ENCODE measurements at regions not wholly inside any gene's neighbourhood (a gene's known extent, or its start where the extent isn't known, plus 50 kb on each side); places are given as distances from the start of the nearest gene placed in this dataset.

GRCh38 chr14:25136811-25137210 lies 86.9 kb upstream of the STXBP6 start:
- ATAC-seq (no peak), DNase-seq (ENCODE audit: low spot score in 2 of 2) (no peak)
- Mint-ChIP-seq H3K4me1 (peaks cover 9% of the 10 kb centered on the region), H3K4me3 (no peak overlapping the region), H3K27ac (no peak overlapping the region), H3K36me3 (no peaks in the 10 kb centered on the region), H3K9me3 (no peaks in the 10 kb centered on the region)

GRCh38 chr14:25134184-25134583 lies 84.2 kb upstream of the STXBP6 start:
- Mint-ChIP-seq H3K4me3 (no peak overlapping the region), H3K27ac (no peak overlapping the region), H3K9me3 (no peaks in the 10 kb centered on the region), H3K4me1 (peaks cover 9% of the 10 kb centered on the region), H3K36me3 (no peaks in the 10 kb centered on the region)
- no peak for DNase-seq (ENCODE audit: low spot score in 2 of 2)
- ATAC-seq: no peak

GRCh38 chr14:25132732-25133422 lies 82.9 kb upstream of the STXBP6 start:
- ATAC-seq (peak; percentile 85), DNase-seq (ENCODE audit: low spot score in 2 of 2) (peak; percentile 44 to 66)
- peaks cover 9% of the 10 kb centered on the region for H3K4me1 Mint-ChIP-seq
- no peak overlapping the region for H3K27ac Mint-ChIP-seq
- H3K36me3 Mint-ChIP-seq: no peaks in the 10 kb centered on the region
- peak overlapping the region; percentile 14 for H3K4me3 Mint-ChIP-seq
- H3K9me3 Mint-ChIP-seq: no peaks in the 10 kb centered on the region

- ATAC-seq: no peak
- Mint-ChIP-seq H3K27ac (no peak overlapping the region), H3K36me3 (no peaks in the 10 kb centered on the region), H3K9me3 (no peaks in the 10 kb centered on the region), H3K4me1 (peaks cover 9% of the 10 kb centered on the region), H3K4me3 (no peak overlapping the region)
- no peak for DNase-seq (ENCODE audit: low spot score in 2 of 2)
Observed at GRCh38 chr14:25132094-25132493, 82.1 kb upstream of the STXBP6 start.

GRCh38 chr14:25122843-25123242 lies 72.9 kb upstream of the STXBP6 start:
- Mint-ChIP-seq H3K4me3 (no peak overlapping the region), H3K9me3 (no peaks in the 10 kb centered on the region), H3K36me3 (no peaks in the 10 kb centered on the region), H3K27ac (no peak overlapping the region), H3K4me1 (no peaks in the 10 kb centered on the region)
- ATAC-seq (no peak), DNase-seq (ENCODE audit: low spot score in 2 of 2) (no peak)

GRCh38 chr14:25122211-25122610 lies 72.3 kb upstream of the STXBP6 start:
- Mint-ChIP-seq H3K27ac (no peak overlapping the region), H3K9me3 (no peaks in the 10 kb centered on the region), H3K36me3 (no peaks in the 10 kb centered on the region), H3K4me3 (no peak overlapping the region), H3K4me1 (no peaks in the 10 kb centered on the region)
- ATAC-seq: no peak
- no peak for DNase-seq (ENCODE audit: low spot score in 2 of 2)

- DNase-seq (ENCODE audit: low spot score in 2 of 2): no peak
- H3K36me3 Mint-ChIP-seq: no peaks in the 10 kb centered on the region
- no peak overlapping the region for H3K4me3 Mint-ChIP-seq
- no peak overlapping the region for H3K27ac Mint-ChIP-seq
- no peak for ATAC-seq
- no peaks in the 10 kb centered on the region for H3K4me1 Mint-ChIP-seq
- H3K9me3 Mint-ChIP-seq: no peaks in the 10 kb centered on the region
Observed at GRCh38 chr14:25121337-25122129, 71.6 kb upstream of the STXBP6 start.

- no peak for DNase-seq (ENCODE audit: low spot score in 2 of 2)
- Mint-ChIP-seq H3K27ac (no peak overlapping the region), H3K9me3 (no peaks in the 10 kb centered on the region), H3K4me3 (no peak overlapping the region), H3K4me1 (no peaks in the 10 kb centered on the region), H3K36me3 (no peaks in the 10 kb centered on the region)
- ATAC-seq: no peak
Observed at GRCh38 chr14:25120261-25120660, 70.3 kb upstream of the STXBP6 start.

- H3K4me1 Mint-ChIP-seq: no peaks in the 10 kb centered on the region
- H3K9me3 Mint-ChIP-seq: no peaks in the 10 kb centered on the region
- H3K36me3 Mint-ChIP-seq: no peaks in the 10 kb centered on the region
- no peak for ATAC-seq
- no peak overlapping the region for H3K27ac Mint-ChIP-seq
- DNase-seq (ENCODE audit: low spot score in 2 of 2): no peak
- no peak overlapping the region for H3K4me3 Mint-ChIP-seq
Observed at GRCh38 chr14:25118671-25119070, 68.7 kb upstream of the STXBP6 start.

- no peak overlapping the region for H3K4me3 Mint-ChIP-seq
- H3K36me3 Mint-ChIP-seq: no peaks in the 10 kb centered on the region
- no peaks in the 10 kb centered on the region for H3K9me3 Mint-ChIP-seq
- ATAC-seq: no peak
- no peak overlapping the region for H3K27ac Mint-ChIP-seq
- no peaks in the 10 kb centered on the region for H3K4me1 Mint-ChIP-seq
- DNase-seq (ENCODE audit: low spot score in 2 of 2): no peak
Observed at GRCh38 chr14:25117342-25117741, 67.4 kb upstream of the STXBP6 start.

GRCh38 chr14:25116607-25117006 lies 66.7 kb upstream of the STXBP6 start:
- Mint-ChIP-seq H3K27ac (no peak overlapping the region), H3K36me3 (no peaks in the 10 kb centered on the region), H3K4me1 (no peaks in the 10 kb centered on the region), H3K4me3 (no peak overlapping the region), H3K9me3 (no peaks in the 10 kb centered on the region)
- ATAC-seq (no peak), DNase-seq (ENCODE audit: low spot score in 2 of 2) (no peak)

- DNase-seq (ENCODE audit: low spot score in 2 of 2) (no peak), ATAC-seq (no peak)
- no peak overlapping the region for H3K4me3 Mint-ChIP-seq
- H3K27ac Mint-ChIP-seq: no peak overlapping the region
- H3K9me3 Mint-ChIP-seq: no peaks in the 10 kb centered on the region
- H3K4me1 Mint-ChIP-seq: no peaks in the 10 kb centered on the region
- no peaks in the 10 kb centered on the region for H3K36me3 Mint-ChIP-seq
Observed at GRCh38 chr14:25113394-25113793, 63.4 kb upstream of the STXBP6 start.

- Mint-ChIP-seq H3K36me3 (no peaks in the 10 kb centered on the region), H3K27ac (no peak overlapping the region), H3K4me1 (no peaks in the 10 kb centered on the region), H3K4me3 (no peak overlapping the region), H3K9me3 (no peaks in the 10 kb centered on the region)
- no peak for ATAC-seq
- no peak for DNase-seq (ENCODE audit: low spot score in 2 of 2)
Observed at GRCh38 chr14:25111061-25111601, 61.2 kb upstream of the STXBP6 start.

GRCh38 chr14:25110106-25110505 lies 60.2 kb upstream of the STXBP6 start:
- no peak for DNase-seq (ENCODE audit: low spot score in 2 of 2)
- H3K4me1 Mint-ChIP-seq: no peaks in the 10 kb centered on the region
- no peak for ATAC-seq
- H3K9me3 Mint-ChIP-seq: no peaks in the 10 kb centered on the region
- H3K36me3 Mint-ChIP-seq: no peaks in the 10 kb centered on the region
- no peak overlapping the region for H3K4me3 Mint-ChIP-seq
- H3K27ac Mint-ChIP-seq: no peak overlapping the region

GRCh38 chr14:25108959-25109358 lies 59.0 kb upstream of the STXBP6 start:
- Mint-ChIP-seq H3K9me3 (no peaks in the 10 kb centered on the region), H3K4me3 (no peak overlapping the region), H3K36me3 (no peaks in the 10 kb centered on the region), H3K27ac (no peak overlapping the region), H3K4me1 (no peaks in the 10 kb centered on the region)
- ATAC-seq (no peak), DNase-seq (ENCODE audit: low spot score in 2 of 2) (no peak)

- H3K4me3 Mint-ChIP-seq: no peak overlapping the region
- DNase-seq (ENCODE audit: low spot score in 2 of 2): no peak
- no peak for ATAC-seq
- no peaks in the 10 kb centered on the region for H3K36me3 Mint-ChIP-seq
- no peaks in the 10 kb centered on the region for H3K4me1 Mint-ChIP-seq
- no peak overlapping the region for H3K27ac Mint-ChIP-seq
- no peaks in the 10 kb centered on the region for H3K9me3 Mint-ChIP-seq
Observed at GRCh38 chr14:25108291-25108690, 58.3 kb upstream of the STXBP6 start.

Data from stimulated activated effector memory CD8-positive, alpha-beta T cell treated with anti-CD3 and anti-CD28 coated beads, Interleukin-12 subunit alpha, Interleukin-12 subunit beta, amount 100 ng/mL, for 72 hours (primary cell).